ENCODE measurements at regions not wholly inside any gene's neighbourhood (a gene's known extent, or its start where the extent isn't known, plus 50 kb on each side); places are given as distances from the start of the nearest gene placed in this dataset.

GRCh38 chr11:95625164-95625900 is 164.2 kb downstream of the FAM76B start (continued):
- TF ChIP-seq, protein P1, sequence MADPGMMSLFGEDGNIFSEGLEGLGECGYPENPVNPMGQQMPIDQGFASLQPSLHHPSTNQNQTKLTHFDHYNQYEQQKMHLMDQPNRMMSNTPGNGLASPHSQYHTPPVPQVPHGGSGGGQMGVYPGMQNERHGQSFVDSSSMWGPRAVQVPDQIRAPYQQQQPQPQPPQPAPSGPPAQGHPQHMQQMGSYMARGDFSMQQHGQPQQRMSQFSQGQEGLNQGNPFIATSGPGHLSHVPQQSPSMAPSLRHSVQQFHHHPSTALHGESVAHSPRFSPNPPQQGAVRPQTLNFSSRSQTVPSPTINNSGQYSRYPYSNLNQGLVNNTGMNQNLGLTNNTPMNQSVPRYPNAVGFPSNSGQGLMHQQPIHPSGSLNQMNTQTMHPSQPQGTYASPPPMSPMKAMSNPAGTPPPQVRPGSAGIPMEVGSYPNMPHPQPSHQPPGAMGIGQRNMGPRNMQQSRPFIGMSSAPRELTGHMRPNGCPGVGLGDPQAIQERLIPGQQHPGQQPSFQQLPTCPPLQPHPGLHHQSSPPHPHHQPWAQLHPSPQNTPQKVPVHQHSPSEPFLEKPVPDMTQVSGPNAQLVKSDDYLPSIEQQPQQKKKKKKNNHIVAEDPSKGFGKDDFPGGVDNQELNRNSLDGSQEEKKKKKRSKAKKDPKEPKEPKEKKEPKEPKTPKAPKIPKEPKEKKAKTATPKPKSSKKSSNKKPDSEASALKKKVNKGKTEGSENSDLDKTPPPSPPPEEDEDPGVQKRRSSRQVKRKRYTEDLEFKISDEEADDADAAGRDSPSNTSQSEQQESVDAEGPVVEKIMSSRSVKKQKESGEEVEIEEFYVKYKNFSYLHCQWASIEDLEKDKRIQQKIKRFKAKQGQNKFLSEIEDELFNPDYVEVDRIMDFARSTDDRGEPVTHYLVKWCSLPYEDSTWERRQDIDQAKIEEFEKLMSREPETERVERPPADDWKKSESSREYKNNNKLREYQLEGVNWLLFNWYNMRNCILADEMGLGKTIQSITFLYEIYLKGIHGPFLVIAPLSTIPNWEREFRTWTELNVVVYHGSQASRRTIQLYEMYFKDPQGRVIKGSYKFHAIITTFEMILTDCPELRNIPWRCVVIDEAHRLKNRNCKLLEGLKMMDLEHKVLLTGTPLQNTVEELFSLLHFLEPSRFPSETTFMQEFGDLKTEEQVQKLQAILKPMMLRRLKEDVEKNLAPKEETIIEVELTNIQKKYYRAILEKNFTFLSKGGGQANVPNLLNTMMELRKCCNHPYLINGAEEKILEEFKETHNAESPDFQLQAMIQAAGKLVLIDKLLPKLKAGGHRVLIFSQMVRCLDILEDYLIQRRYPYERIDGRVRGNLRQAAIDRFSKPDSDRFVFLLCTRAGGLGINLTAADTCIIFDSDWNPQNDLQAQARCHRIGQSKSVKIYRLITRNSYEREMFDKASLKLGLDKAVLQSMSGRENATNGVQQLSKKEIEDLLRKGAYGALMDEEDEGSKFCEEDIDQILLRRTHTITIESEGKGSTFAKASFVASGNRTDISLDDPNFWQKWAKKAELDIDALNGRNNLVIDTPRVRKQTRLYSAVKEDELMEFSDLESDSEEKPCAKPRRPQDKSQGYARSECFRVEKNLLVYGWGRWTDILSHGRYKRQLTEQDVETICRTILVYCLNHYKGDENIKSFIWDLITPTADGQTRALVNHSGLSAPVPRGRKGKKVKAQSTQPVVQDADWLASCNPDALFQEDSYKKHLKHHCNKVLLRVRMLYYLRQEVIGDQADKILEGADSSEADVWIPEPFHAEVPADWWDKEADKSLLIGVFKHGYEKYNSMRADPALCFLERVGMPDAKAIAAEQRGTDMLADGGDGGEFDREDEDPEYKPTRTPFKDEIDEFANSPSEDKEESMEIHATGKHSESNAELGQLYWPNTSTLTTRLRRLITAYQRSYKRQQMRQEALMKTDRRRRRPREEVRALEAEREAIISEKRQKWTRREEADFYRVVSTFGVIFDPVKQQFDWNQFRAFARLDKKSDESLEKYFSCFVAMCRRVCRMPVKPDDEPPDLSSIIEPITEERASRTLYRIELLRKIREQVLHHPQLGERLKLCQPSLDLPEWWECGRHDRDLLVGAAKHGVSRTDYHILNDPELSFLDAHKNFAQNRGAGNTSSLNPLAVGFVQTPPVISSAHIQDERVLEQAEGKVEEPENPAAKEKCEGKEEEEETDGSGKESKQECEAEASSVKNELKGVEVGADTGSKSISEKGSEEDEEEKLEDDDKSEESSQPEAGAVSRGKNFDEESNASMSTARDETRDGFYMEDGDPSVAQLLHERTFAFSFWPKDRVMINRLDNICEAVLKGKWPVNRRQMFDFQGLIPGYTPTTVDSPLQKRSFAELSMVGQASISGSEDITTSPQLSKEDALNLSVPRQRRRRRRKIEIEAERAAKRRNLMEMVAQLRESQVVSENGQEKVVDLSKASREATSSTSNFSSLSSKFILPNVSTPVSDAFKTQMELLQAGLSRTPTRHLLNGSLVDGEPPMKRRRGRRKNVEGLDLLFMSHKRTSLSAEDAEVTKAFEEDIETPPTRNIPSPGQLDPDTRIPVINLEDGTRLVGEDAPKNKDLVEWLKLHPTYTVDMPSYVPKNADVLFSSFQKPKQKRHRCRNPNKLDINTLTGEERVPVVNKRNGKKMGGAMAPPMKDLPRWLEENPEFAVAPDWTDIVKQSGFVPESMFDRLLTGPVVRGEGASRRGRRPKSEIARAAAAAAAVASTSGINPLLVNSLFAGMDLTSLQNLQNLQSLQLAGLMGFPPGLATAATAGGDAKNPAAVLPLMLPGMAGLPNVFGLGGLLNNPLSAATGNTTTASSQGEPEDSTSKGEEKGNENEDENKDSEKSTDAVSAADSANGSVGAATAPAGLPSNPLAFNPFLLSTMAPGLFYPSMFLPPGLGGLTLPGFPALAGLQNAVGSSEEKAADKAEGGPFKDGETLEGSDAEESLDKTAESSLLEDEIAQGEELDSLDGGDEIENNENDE (IDR thresholded peaks at IDR 0.05; ENCODE audit: insufficient replicate concordance, low read length) = no peak
- TF ChIP-seq NRF1 (IDR thresholded peaks at IDR 0.05; ENCODE audit: low read depth, low read length) (no peak), POLR2A (IDR thresholded peaks at IDR 0.05; ENCODE audit: control extremely low read depth in 1 of 2, low read depth in 2 of 2, low read length in 2 of 2) (no peak), EZH2 (IDR thresholded peaks at IDR 0.05; ENCODE audit: low read depth, low read length, severe bottlenecking) (no peak), SP2 (IDR thresholded peaks at IDR 0.05; ENCODE audit: low read length) (no peak), TAF7 (optimal IDR thresholded peaks at IDR 0.05; ENCODE audit: borderline replicate concordance, low read depth, low read length) (no peak), SRF (IDR thresholded peaks at IDR 0.05; ENCODE audit: low read depth, low read length) (no peak)
